HEK293T (cell line): ENCODE measurements at regions not wholly inside any gene's neighbourhood (a gene's known extent, or its start where the extent isn't known, plus 50 kb on each side); places are given as distances from the start of the nearest gene placed in this dataset.

Source experiments
- ARNT ChIP-seq: fragments of 450-650 bp; IDR thresholded peaks from 2 replicates; pipeline ENCODE4 v1.6.1; 2017; ENCODE audit warnings: mild to moderate bottlenecking
- FOXM1 ChIP-seq: fragments of 450-650 bp; IDR thresholded peaks from 2 replicates; pipeline ENCODE4 v1.6.1; 2017; ENCODE audit warnings: mild to moderate bottlenecking, borderline replicate concordance
- HDGF ChIP-seq: fragments of 450-650 bp; IDR thresholded peaks from 2 replicates; pipeline ENCODE4 v1.6.1; 2017; ENCODE audit warnings: antibody characterized with exemption, borderline replicate concordance
- SP1 ChIP-seq: fragments of 450-650 bp; IDR thresholded peaks from 2 replicates; pipeline ENCODE4 v1.6.1; 2017
- TARDBP ChIP-seq: fragments of 450-650 bp; IDR thresholded peaks from 2 replicates; pipeline ENCODE4 v1.6.1; 2016
- ZNF384 ChIP-seq: fragments of 450-650 bp; IDR thresholded peaks from 2 replicates; pipeline ENCODE4 v1.6.1; 2016

DNA sequence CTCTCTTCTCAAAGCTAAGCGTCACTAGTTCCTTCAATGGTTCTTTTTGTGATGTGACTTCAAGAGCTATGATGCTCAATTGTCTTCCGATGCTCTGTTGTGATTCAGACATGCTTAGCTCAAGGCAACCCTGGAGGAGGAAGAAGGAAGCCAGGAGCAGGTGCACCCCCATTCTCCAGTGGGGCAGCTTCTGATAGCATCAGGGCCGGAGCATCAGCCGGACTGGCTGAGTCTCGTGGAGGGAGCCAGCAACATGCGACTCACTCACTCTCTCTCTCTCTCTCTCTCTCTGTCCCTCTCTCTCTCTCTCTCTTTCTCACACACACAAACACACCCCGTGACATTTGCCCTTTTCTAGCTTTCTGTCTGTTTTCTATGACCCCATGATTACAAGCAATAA, 140.2 kb downstream of the HSD17B3 start:
- TF ChIP-seq HDGF (no peak), ARNT (no peak), TARDBP (no peak), ZNF384 (no peak), FOXM1 (no peak), SP1 (no peak)
